Aorta (tissue), 5 donors: ENCODE measurements at regions not wholly inside any gene's neighbourhood (a gene's known extent, or its start where the extent isn't known, plus 50 kb on each side); places are given as distances from the start of the nearest gene placed in this dataset.

Experiments used
- ATAC-seq: fragments of 200-7000 bp; cut with Tn5 transposase; one replicate; pipeline ENCODE4 v1.9.1; 2022; ENCODE audit warnings: moderate library complexity; ENCODE audit not compliant: low FRiP score
- DNase-seq, 2 donors: peaks; one replicate each; pipeline ENCODE4 v3.0.0-alpha.2; 2020
- H3K27ac ChIP-seq, 2 donors: one replicate each; pipeline ENCODE4 v1.5.1; 2013; ENCODE audit warnings: low read length in 2 of 2, mild to moderate bottlenecking in 2 of 2, moderate library complexity in 2 of 2, control low read depth in 1 of 2, inconsistent platforms in 1 of 2, low read depth in 1 of 2
- H3K27me3 ChIP-seq, 2 donors: one replicate each; pipeline ENCODE4 v1.6.1; 2013; ENCODE audit warnings: control low read depth in 1 of 2, low read length in 1 of 2, mild to moderate bottlenecking in 1 of 2, moderate library complexity in 1 of 2; ENCODE audit not compliant: insufficient read depth in 2 of 2, control insufficient read depth in 1 of 2
- H3K36me3 ChIP-seq, 2 donors: one replicate each; pipeline ENCODE4 v1.6.1; 2013; ENCODE audit warnings: control low read depth in 1 of 2, low read length in 1 of 2, mild to moderate bottlenecking in 1 of 2; ENCODE audit not compliant: insufficient read depth in 2 of 2, control insufficient read depth in 1 of 2
- H3K4me1 ChIP-seq, 2 donors: one replicate each; pipeline ENCODE4 v1.6.1; 2013; ENCODE audit warnings: low read length in 2 of 2, control low read depth in 1 of 2, mild to moderate bottlenecking in 1 of 2, moderate library complexity in 1 of 2; ENCODE audit not compliant: insufficient read depth in 2 of 2, control insufficient read depth in 1 of 2
- H3K4me3 ChIP-seq, 2 donors: one replicate each; pipeline ENCODE4 v1.5.1; 2013; ENCODE audit warnings: low read length in 2 of 2, control low read depth in 1 of 2, mild to moderate bottlenecking in 1 of 2
- H3K9me3 ChIP-seq: one replicate; pipeline ENCODE4 v1.6.1; 2013; ENCODE audit warnings: mild to moderate bottlenecking, low read length; ENCODE audit not compliant: control insufficient read depth
- WGBS, 2 donors: extraction: QIAGEN DNeasy Blood & Tissue Kit; methylation state at CpG; one replicate each; pipeline ENCODE4 v1.1.7; 2013; 5-methylcytosine and 5-hydroxymethylcytosine counted together
- intact Hi-C, 2 donors: fragments of 100-400 bp; cut with DNase I; formaldehyde crosslinking; loops; one replicate each; pipeline versions ENCODE4 v1.14.2 to v1.15.0; 2022
- donor health status: healthy with polysubstance abuse.
- donor health status: Bipolar disorder and iron deficiency.
- donor health status: DM: no; HTN: no; CAD: no.
- donor health status: DM: no; HTN: no; CAD: no.
- donor health status: DM: yes; HTN: yes; CAD: no.

GRCh38 chr20:54713727-54714126, 238.3 kb downstream of the DOK5 start:
- Histone ChIP-seq H3K27me3 (no peaks in the 10 kb centered on the region), H3K9me3 (no peaks in the 10 kb centered on the region), H3K4me1 (no peaks in the 10 kb centered on the region), H3K36me3 (no peaks in the 10 kb centered on the region), H3K4me3 (no peak overlapping the region), H3K27ac (no peak overlapping the region)
- intact Hi-C loops: no loop called here
- ATAC-seq (no peak), DNase-seq (no peak)
- 63 to 67% methylated on average over 4 of the region's 4 CpGs for WGBS, 2 donors

GRCh38 chr20:54711071-54711470, 235.7 kb downstream of the DOK5 start:
- Histone ChIP-seq H3K27ac (no peak overlapping the region), H3K4me1 (no peaks in the 10 kb centered on the region), H3K4me3 (no peak overlapping the region), H3K36me3 (no peaks in the 10 kb centered on the region), H3K9me3 (peaks cover 2% of the 10 kb centered on the region), H3K27me3 (no peaks in the 10 kb centered on the region)
- 20 to 29% methylated on average over 4 of the region's 4 CpGs for WGBS, 2 donors
- intact Hi-C loops: no loop called here
- DNase-seq (no peak), ATAC-seq (no peak)

GRCh38 chr20:54710341-54710740, 234.9 kb downstream of the DOK5 start:
- ATAC-seq (no peak), DNase-seq (no peak)
- Histone ChIP-seq H3K27ac (no peak overlapping the region), H3K4me3 (no peak overlapping the region), H3K9me3 (peaks cover 2% of the 10 kb centered on the region), H3K27me3 (no peaks in the 10 kb centered on the region), H3K4me1 (no peaks in the 10 kb centered on the region), H3K36me3 (no peaks in the 10 kb centered on the region)
- intact Hi-C loops: no loop called here
- WGBS, 2 donors: 75 to 78% methylated on average over 2 of the region's 2 CpGs

- Histone ChIP-seq H3K9me3 (peaks cover 2% of the 10 kb centered on the region), H3K27ac (no peak overlapping the region), H3K36me3 (no peaks in the 10 kb centered on the region), H3K27me3 (peaks cover 0 to under 1% of the 10 kb centered on the region in 2 donors), H3K4me3 (no peak overlapping the region), H3K4me1 (no peaks in the 10 kb centered on the region)
- intact Hi-C loops: no loop called here
- ATAC-seq (no peak), DNase-seq (no peak)
Observed at GRCh38 chr20:54708229-54708628, 232.8 kb downstream of the DOK5 start.

- ATAC-seq (no peak), DNase-seq (no peak)
- Histone ChIP-seq H3K9me3 (peaks cover 2% of the 10 kb centered on the region), H3K4me1 (no peaks in the 10 kb centered on the region), H3K4me3 (no peak overlapping the region), H3K36me3 (no peaks in the 10 kb centered on the region), H3K27ac (no peak overlapping the region), H3K27me3 (peaks cover 0 to 2% of the 10 kb centered on the region in 2 donors)
- intact Hi-C loops: no loop called here
- WGBS, 2 donors: 51 to 69% methylated on average over 1 of the region's 1 CpG
Observed at GRCh38 chr20:54707801-54708200, 232.4 kb downstream of the DOK5 start.

GRCh38 chr20:54706581-54706980, 231.2 kb downstream of the DOK5 start:
- no peak for DNase-seq
- 65% methylated on average over 4 of the region's 4 CpGs for WGBS, 2 donors
- H3K36me3 ChIP-seq: no peaks in the 10 kb centered on the region
- intact Hi-C loops: no loop called here
- H3K27ac ChIP-seq: no peak overlapping the region
- ATAC-seq: no peak
- H3K4me1 ChIP-seq: no peaks in the 10 kb centered on the region
- peaks cover 0 to 2% of the 10 kb centered on the region in 2 donors for H3K27me3 ChIP-seq
- H3K9me3 ChIP-seq: peaks cover 2% of the 10 kb centered on the region
- no peak overlapping the region for H3K4me3 ChIP-seq

GRCh38 chr20:54704032-54704635, 228.7 kb downstream of the DOK5 start:
- H3K27ac ChIP-seq: no peak overlapping the region
- intact Hi-C loops: no loop called here
- H3K4me1 ChIP-seq: no peaks in the 10 kb centered on the region
- H3K36me3 ChIP-seq: no peaks in the 10 kb centered on the region
- H3K27me3 ChIP-seq: peaks cover 0 to 2% of the 10 kb centered on the region in 2 donors
- WGBS, 2 donors: 76 to 80% methylated on average over 6 of the region's 6 CpGs
- peaks cover 2% of the 10 kb centered on the region for H3K9me3 ChIP-seq
- ATAC-seq (no peak), DNase-seq (no peak)
- H3K4me3 ChIP-seq: no peak overlapping the region
